Esophagus (tissue), 2 donors: ENCODE measurements at regions not wholly inside any gene's neighbourhood (a gene's known extent, or its start where the extent isn't known, plus 50 kb on each side); places are given as distances from the start of the nearest gene placed in this dataset.

Experiments used
- H3K27ac ChIP-seq, 2 donors: one replicate each; pipeline ENCODE4 v1.5.1; 2013; ENCODE audit warnings: low read depth in 2 of 2, mild to moderate bottlenecking in 2 of 2, inconsistent platforms in 1 of 2, low read length in 1 of 2, moderate library complexity in 1 of 2
- H3K27me3 ChIP-seq, 2 donors: one replicate each; pipeline ENCODE4 v1.6.1; 2013; ENCODE audit warnings: low read length in 2 of 2, control low read depth in 1 of 2, mild to moderate bottlenecking in 1 of 2; ENCODE audit not compliant: insufficient read depth in 2 of 2, control insufficient read depth in 1 of 2
- H3K36me3 ChIP-seq, 2 donors: one replicate each; pipeline ENCODE4 v1.6.1; 2013; ENCODE audit warnings: low read length in 1 of 2; ENCODE audit not compliant: control insufficient read depth in 2 of 2, insufficient read depth in 2 of 2
- H3K4me1 ChIP-seq, 2 donors: one replicate each; pipeline ENCODE4 v1.6.1; 2013; ENCODE audit warnings: low read length in 1 of 2; ENCODE audit not compliant: control insufficient read depth in 2 of 2, insufficient read depth in 2 of 2
- H3K4me3 ChIP-seq, 2 donors: one replicate each; pipeline ENCODE4 v1.5.1; 2013; ENCODE audit warnings: low read length in 2 of 2, mild to moderate bottlenecking in 2 of 2, low read depth in 1 of 2, moderate library complexity in 1 of 2
- H3K9me3 ChIP-seq, 2 donors: one replicate each; pipeline ENCODE4 v1.6.1; 2013; ENCODE audit warnings: mild to moderate bottlenecking in 2 of 2, low read depth in 1 of 2, low read length in 1 of 2, moderate library complexity in 1 of 2; ENCODE audit not compliant: control insufficient read depth in 2 of 2, insufficient read depth in 1 of 2
- WGBS, 2 donors: extraction: QIAGEN DNeasy Blood & Tissue Kit; methylation state at CpG; one replicate each; pipeline ENCODE4 v1.1.7; 2013; 5-methylcytosine and 5-hydroxymethylcytosine counted together
- donor health status: healthy with polysubstance abuse.
- donor health status: Bipolar disorder and iron deficiency.

GRCh38 chr16:50463581-50464324, 84.4 kb upstream of the NKD1 start:
- H3K9me3 ChIP-seq = no peaks in the 10 kb centered on the region
- 73 to 81% methylated on average over 3 of the region's 3 CpGs for WGBS, 2 donors
- peaks cover 3% of the 10 kb centered on the region in 2 donors for H3K4me1 ChIP-seq
- H3K4me3 ChIP-seq = no peak overlapping the region
- H3K27ac ChIP-seq = no peak overlapping the region
- no peaks in the 10 kb centered on the region for H3K27me3 ChIP-seq
- no peaks in the 10 kb centered on the region for H3K36me3 ChIP-seq

- no peak overlapping the region for H3K27ac ChIP-seq
- 73 to 74% methylated on average over 12 of the region's 12 CpGs for WGBS, 2 donors
- H3K4me3 ChIP-seq = no peak overlapping the region
- H3K9me3 ChIP-seq = no peaks in the 10 kb centered on the region
- peaks cover under 1 to 3% of the 10 kb centered on the region in 2 donors for H3K4me1 ChIP-seq
- H3K27me3 ChIP-seq = no peaks in the 10 kb centered on the region
- H3K36me3 ChIP-seq = no peaks in the 10 kb centered on the region
Observed at GRCh38 chr16:50462793-50463507, 85.2 kb upstream of the NKD1 start.

GRCh38 chr16:50461400-50461760, 86.8 kb upstream of the NKD1 start:
- Histone ChIP-seq H3K27me3 (no peaks in the 10 kb centered on the region), H3K27ac (no peak overlapping the region), H3K9me3 (no peaks in the 10 kb centered on the region), H3K4me3 (no peak overlapping the region), H3K4me1 (no peaks in the 10 kb centered on the region), H3K36me3 (no peaks in the 10 kb centered on the region)
- WGBS, 2 donors = 78 to 88% methylated on average over 4 of the region's 4 CpGs

GRCh38 chr16:50460538-50461399, 87.4 kb upstream of the NKD1 start:
- H3K4me3 ChIP-seq = no peak overlapping the region
- no peaks in the 10 kb centered on the region for H3K9me3 ChIP-seq
- no peaks in the 10 kb centered on the region for H3K36me3 ChIP-seq
- 84 to 90% methylated on average over 15 to 16 of the region's 16 CpGs for WGBS, 2 donors
- no peaks in the 10 kb centered on the region for H3K4me1 ChIP-seq
- no peaks in the 10 kb centered on the region for H3K27me3 ChIP-seq
- no peak overlapping the region for H3K27ac ChIP-seq

GRCh38 chr16:50459496-50460080, 88.6 kb upstream of the NKD1 start:
- Histone ChIP-seq H3K9me3 (no peaks in the 10 kb centered on the region), H3K4me3 (no peak overlapping the region), H3K27ac (no peak overlapping the region), H3K27me3 (no peaks in the 10 kb centered on the region), H3K4me1 (no peaks in the 10 kb centered on the region), H3K36me3 (no peaks in the 10 kb centered on the region)
- WGBS, 2 donors = 50 to 58% methylated on average over 13 of the region's 13 CpGs

- no peaks in the 10 kb centered on the region for H3K36me3 ChIP-seq
- H3K4me3 ChIP-seq = no peak overlapping the region
- H3K9me3 ChIP-seq = no peaks in the 10 kb centered on the region
- 51 to 52% methylated on average over 16 of the region's 16 CpGs for WGBS, 2 donors
- no peak overlapping the region for H3K27ac ChIP-seq
- H3K4me1 ChIP-seq = no peaks in the 10 kb centered on the region
- no peaks in the 10 kb centered on the region for H3K27me3 ChIP-seq
Observed at GRCh38 chr16:50458667-50459495, 89.3 kb upstream of the NKD1 start.

- Histone ChIP-seq H3K27ac (no peak overlapping the region), H3K4me1 (no peaks in the 10 kb centered on the region), H3K27me3 (no peaks in the 10 kb centered on the region), H3K36me3 (no peaks in the 10 kb centered on the region), H3K4me3 (no peak overlapping the region), H3K9me3 (no peaks in the 10 kb centered on the region)
- 84% methylated on average over 5 of the region's 5 CpGs for WGBS, 2 donors
Observed at GRCh38 chr16:50457979-50458491, 89.2 kb upstream of the BRD7 start.

GRCh38 chr16:50457423-50457822, 88.6 kb upstream of the BRD7 start:
- H3K36me3 ChIP-seq = no peaks in the 10 kb centered on the region
- no peaks in the 10 kb centered on the region for H3K9me3 ChIP-seq
- H3K27ac ChIP-seq = no peak overlapping the region
- H3K4me1 ChIP-seq = no peaks in the 10 kb centered on the region
- H3K4me3 ChIP-seq = no peak overlapping the region
- WGBS, 2 donors = 33 to 37% methylated on average over 4 of the region's 4 CpGs
- H3K27me3 ChIP-seq = no peaks in the 10 kb centered on the region
